Left lung (tissue), 4 donors: ENCODE measurements at regions not wholly inside any gene's neighbourhood (a gene's known extent, or its start where the extent isn't known, plus 50 kb on each side); places are given as distances from the start of the nearest gene placed in this dataset.

Source experiments
- ATAC-seq: fragments of 200-7000 bp; cut with Tn5 transposase; one replicate; pipeline ENCODE4 v1.9.1; 2020; ENCODE audit warnings: moderate library complexity
- DNase-seq, 4 donors: peaks; one replicate each; pipeline ENCODE4 v3.0.0-alpha.2; 2013 to 2020
- H3K27ac ChIP-seq, 2 donors: fragments of 200-600 bp; sonication (generic) in 1 of 2; one replicate each; pipeline versions ENCODE4 v1.5.0 to v1.8.0; 2020 to 2021
- H3K27me3 ChIP-seq, 2 donors: fragments of 200-600 bp; sonication (generic) in 1 of 2; one replicate each; pipeline versions ENCODE4 v1.5.0 to v1.8.0; 2020 to 2021
- H3K36me3 ChIP-seq, 2 donors: fragments of 200-600 bp; sonication (generic) in 1 of 2; one replicate each; pipeline versions ENCODE4 v1.5.0 to v1.8.0; 2020 to 2021
- H3K4me1 ChIP-seq, 2 donors: fragments of 200-600 bp; one replicate each; pipeline ENCODE4 v1.8.0; 2021
- H3K4me3 ChIP-seq, 2 donors: fragments of 200-600 bp; sonication (generic) in 1 of 2; one replicate each; pipeline versions ENCODE4 v1.5.0 to v1.8.0; 2020 to 2021; ENCODE audit warnings: mild to moderate bottlenecking in 1 of 2
- H3K9me3 ChIP-seq, 2 donors: fragments of 200-600 bp; sonication (generic) in 1 of 2; one replicate each; pipeline versions ENCODE4 v1.5.0 to v1.8.0; 2020 to 2021
- intact Hi-C, 2 donors: fragments of 100-400 bp; cut with DNase I; formaldehyde crosslinking; loops; one replicate each; pipeline versions ENCODE4 v1.11.2 to v1.14.2; 2022
- TF ChIP-seq, protein P1 (sequence below), 2 donors: fragments of 200-600 bp; sonication (generic) in 1 of 2; IDR thresholded peaks; one replicate each; pipeline versions ENCODE4 v1.5.0 to v1.8.0; 2021; ENCODE audit warnings: antibody characterized with exemption in 2 of 2
- donor health status: DM: no; HTN: yes; CAD: no.
- donor health status: DM: no; HTN: no; CAD: no.

DNA sequence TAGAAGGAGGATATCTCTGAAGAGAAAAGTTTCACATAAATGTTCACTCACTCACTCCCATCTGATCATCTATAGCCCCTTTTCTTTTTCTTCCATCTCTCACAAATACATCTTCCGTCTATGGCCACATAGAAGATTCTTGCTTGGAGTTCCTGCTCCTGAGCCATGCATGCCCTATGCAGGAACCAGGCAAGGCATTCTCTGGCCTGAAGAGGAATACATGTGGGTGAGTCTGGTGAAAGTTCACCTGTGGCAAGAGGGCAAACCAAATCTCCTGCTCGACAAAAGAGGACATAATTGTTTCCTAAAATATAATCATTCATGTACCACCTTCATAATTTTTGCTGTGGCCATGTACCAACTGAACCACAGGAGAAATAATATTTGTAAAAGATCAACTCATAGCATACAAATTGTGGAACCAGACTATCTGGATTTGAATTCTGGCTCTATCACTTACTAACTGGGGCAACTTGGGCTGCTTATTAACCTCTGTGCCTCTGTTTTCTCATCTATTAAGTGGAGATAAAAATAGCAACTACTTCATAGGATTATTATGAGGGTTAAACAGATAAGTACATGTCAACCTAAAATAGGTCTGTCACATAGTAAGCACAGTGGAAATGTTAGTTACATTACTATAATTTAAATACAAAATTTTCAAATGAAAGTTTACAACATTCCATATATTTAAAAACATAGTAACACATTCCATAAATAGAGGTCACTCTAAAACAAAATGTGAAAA, 121.2 kb upstream of the NFIB start:
- no peaks in the 10 kb centered on the region for H3K9me3 ChIP-seq
- no peak overlapping the region for H3K27ac ChIP-seq
- TF ChIP-seq, protein P1, sequence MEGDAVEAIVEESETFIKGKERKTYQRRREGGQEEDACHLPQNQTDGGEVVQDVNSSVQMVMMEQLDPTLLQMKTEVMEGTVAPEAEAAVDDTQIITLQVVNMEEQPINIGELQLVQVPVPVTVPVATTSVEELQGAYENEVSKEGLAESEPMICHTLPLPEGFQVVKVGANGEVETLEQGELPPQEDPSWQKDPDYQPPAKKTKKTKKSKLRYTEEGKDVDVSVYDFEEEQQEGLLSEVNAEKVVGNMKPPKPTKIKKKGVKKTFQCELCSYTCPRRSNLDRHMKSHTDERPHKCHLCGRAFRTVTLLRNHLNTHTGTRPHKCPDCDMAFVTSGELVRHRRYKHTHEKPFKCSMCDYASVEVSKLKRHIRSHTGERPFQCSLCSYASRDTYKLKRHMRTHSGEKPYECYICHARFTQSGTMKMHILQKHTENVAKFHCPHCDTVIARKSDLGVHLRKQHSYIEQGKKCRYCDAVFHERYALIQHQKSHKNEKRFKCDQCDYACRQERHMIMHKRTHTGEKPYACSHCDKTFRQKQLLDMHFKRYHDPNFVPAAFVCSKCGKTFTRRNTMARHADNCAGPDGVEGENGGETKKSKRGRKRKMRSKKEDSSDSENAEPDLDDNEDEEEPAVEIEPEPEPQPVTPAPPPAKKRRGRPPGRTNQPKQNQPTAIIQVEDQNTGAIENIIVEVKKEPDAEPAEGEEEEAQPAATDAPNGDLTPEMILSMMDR (IDR thresholded peaks at IDR 0.05) = no peak
- H3K4me1 ChIP-seq = peaks cover 10 to 18% of the 10 kb centered on the region in 2 donors
- intact Hi-C loops = no loop called here
- no peaks in the 10 kb centered on the region for H3K36me3 ChIP-seq
- no peak overlapping the region for H3K4me3 ChIP-seq
- no peak for DNase-seq
- ATAC-seq = no peak
- H3K27me3 ChIP-seq = no peaks in the 10 kb centered on the region

DNA sequence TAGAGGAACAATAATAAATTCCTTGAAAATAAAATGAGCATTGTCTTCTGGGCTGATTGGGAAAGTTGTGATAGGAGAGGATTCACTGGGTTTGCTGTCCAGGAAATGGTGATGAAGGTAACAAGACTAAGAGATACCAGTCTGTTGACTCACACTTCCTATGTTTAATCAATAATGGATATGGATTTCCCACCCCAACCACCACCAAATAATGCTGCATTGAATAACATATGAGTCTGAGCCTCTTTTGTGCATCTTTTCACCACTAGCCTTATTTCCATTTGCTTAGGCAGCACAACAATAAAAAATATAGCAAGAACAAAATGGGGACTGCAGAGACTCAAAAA, 120.2 kb upstream of the NFIB start:
- DNase-seq (no peak), ATAC-seq (no peak)
- intact Hi-C loops = no loop called here
- Histone ChIP-seq H3K27me3 (no peaks in the 10 kb centered on the region), H3K4me3 (no peak overlapping the region), H3K9me3 (no peaks in the 10 kb centered on the region), H3K36me3 (no peaks in the 10 kb centered on the region), H3K4me1 (peaks cover 10 to 18% of the 10 kb centered on the region in 2 donors), H3K27ac (no peak overlapping the region)
- TF ChIP-seq, protein P1 (IDR thresholded peaks at IDR 0.05) = no peak

DNA sequence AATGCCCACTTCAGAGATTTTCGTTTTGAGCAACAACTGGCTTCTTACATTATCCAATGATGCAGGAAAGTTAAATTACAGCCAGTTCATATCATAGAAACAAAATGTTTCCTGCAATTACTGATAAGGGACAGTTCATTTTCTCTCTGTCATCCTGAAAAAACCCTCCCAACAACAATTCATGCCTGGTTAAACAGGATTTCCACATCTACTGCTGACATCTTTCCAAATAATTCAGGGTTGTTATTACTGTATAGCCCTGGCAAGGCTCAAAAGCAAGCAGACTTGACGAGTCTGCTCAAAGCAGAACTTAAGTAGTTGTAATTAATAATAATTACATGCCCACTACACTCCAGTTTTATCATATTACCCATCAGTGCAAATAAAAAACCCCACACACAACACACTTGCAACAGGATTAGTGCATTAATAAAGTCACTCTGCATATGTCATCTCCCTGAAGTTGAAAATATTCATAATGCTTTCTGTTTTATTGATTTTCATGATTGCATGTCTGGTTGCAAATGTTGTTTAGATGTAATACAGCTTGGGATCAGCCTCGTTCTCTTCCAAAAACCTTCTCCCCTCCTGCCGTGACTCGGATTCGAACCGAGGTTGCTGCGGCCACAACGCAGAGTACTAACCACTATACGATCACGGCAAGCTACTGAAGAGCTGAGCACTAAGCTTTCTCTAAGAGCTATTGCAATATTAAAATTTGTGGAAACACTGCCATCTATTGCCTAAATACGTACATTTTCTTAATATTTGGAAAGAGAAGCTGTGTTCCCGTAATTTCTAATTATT, 119.6 kb upstream of the NFIB start:
- Histone ChIP-seq H3K4me1 (peaks cover 10 to 22% of the 10 kb centered on the region in 2 donors), H3K27ac (no peak overlapping the region), H3K4me3 (no peak overlapping the region), H3K27me3 (no peaks in the 10 kb centered on the region), H3K36me3 (no peaks in the 10 kb centered on the region), H3K9me3 (no peaks in the 10 kb centered on the region)
- ATAC-seq (peak; percentile 86), DNase-seq (peak in 2 of 4 donors; percentile 88)
- TF ChIP-seq, protein P1 (IDR thresholded peaks at IDR 0.05) = peak in 1 of 2 donors; percentile 28
- intact Hi-C loops = no loop called here

DNA sequence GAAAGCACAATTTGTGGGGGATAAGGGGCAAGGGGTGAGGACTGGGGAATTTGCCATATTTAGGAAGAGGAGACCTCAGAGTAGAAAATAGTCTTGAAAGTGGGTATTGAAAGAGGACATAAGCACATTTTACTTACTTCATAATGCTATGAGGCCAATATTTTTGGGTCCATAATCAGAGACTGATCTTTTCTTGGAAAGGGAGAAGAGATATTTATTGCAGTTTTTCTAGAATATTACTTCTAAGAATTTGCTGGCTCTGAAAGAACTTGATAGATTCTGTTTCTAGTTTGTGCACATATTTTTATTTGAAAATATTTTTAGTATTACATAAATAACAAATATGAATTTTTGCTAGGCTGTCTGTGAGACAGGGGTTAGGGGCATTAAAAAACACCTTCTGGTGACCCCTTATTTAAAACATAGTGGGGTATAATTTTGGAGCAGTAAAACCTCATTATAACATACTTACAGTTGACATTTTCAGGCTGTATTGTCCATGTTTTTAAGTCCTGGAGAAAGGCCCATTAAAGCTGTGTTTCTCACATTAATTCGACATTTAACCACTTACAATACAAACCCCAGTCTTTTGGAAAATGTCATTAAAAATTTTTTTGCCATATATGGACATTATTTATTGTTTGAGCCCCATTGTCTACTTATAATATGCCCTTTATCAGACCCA, 118.9 kb upstream of the NFIB start:
- TF ChIP-seq, protein P1 (IDR thresholded peaks at IDR 0.05) = no peak
- Histone ChIP-seq H3K4me1 (peaks cover 10 to 25% of the 10 kb centered on the region in 2 donors), H3K36me3 (no peaks in the 10 kb centered on the region), H3K4me3 (no peak overlapping the region), H3K27ac (no peak overlapping the region), H3K27me3 (no peaks in the 10 kb centered on the region), H3K9me3 (no peaks in the 10 kb centered on the region)
- intact Hi-C loops = no loop called here
- DNase-seq = peak in 1 of 4 donors; percentile 34
- ATAC-seq = no peak

DNA sequence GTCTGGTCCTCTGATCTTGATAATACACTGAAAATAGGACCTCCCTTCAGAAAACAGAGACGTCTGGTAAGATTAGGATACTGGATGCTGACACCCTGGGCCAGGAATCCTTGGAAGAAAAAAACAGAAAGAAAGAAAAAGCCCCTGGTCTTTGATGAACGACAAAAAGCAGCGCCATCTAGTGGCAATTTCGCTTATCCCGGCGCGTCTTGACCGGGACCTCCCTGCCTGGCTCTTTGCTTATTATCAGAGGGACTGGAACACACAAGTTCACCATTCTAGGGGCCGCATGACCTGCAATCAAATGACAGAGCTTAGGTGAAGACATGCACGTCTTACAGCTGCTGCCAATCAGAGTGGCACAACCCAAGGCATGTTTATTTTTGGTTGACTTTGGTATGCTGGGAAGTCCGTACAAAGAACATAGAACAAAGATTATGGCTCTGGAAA, 114.9 kb upstream of the NFIB start:
- DNase-seq = peak in 3 of 4 donors; percentile 60 to 88 (median 77)
- no peaks in the 10 kb centered on the region for H3K27me3 ChIP-seq
- H3K9me3 ChIP-seq = no peaks in the 10 kb centered on the region
- intact Hi-C loops = no loop called here
- TF ChIP-seq, protein P1 (IDR thresholded peaks at IDR 0.05) = peak; percentile 69 to 74
- H3K27ac ChIP-seq = no peak overlapping the region
- peak; percentile 60 for ATAC-seq
- peaks cover 6 to 22% of the 10 kb centered on the region in 2 donors for H3K4me1 ChIP-seq
- no peak overlapping the region for H3K4me3 ChIP-seq
- no peaks in the 10 kb centered on the region for H3K36me3 ChIP-seq
